Central memory CD4-positive, alpha-beta T cell (primary cell): ENCODE measurements at regions not wholly inside any gene's neighbourhood (a gene's known extent, or its start where the extent isn't known, plus 50 kb on each side); places are given as distances from the start of the nearest gene placed in this dataset.

Experiments used
- DNase-seq: peaks from one replicate; pipeline ENCODE4 v3.0.0; 2022

DNA sequence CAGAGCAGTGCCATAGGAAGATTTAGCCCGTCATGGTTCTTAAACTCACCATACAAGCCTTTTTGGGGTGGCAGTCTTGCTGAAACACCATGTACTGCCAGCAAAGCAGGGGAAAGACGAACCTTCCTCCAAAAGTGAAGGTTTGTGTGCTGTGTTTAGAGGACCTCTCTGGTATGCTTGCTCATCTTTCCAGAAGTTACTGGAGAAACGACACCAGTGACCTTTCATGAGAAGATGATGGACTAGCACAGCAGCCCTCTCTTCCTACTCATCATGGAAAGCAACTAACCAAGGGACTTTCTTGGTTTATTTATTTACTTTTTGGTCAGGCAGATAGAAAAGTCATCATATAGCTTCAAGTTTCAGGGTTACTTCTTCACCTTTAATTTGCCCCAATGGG, 247.4 kb downstream of the PTEN start:
- no peak for DNase-seq

DNA sequence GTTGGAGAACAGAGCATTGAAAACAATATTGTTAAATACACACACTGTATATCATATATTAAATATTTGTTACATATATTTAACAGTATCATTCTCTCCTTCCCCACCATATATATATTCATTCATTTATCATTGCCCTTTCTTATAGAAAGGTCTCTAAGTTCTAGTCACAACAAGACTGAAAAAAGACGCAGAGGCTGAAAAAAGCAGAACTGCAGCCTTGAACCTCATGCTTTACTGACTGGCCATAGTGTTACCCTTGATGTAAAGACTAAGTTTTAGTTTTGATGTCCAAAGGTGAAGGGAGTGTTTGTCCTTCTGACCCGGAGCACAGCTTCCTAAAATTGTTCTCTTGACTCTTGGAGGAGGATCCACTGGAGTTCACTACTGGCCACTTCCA, 247.9 kb downstream of the PTEN start:
- DNase-seq: no peak

DNA sequence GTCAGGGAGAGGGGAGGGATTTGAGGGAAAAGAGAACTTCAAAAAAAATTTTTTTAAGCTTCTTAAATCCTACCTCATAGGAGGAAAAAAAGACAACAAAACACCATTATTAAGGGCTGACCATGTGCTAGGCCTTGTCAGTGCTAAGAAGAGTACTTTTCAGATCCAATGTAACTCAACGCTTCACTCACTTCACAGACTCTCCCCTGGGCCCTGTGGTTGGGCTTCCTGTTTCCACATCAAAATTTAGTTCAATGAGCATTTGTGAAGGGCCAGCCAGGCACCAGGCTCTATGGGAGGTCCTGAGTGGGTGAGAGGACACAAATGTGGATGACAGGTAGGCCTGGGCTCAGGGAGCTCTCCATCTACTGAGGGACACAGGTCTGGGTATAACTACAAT, 249.8 kb downstream of the PTEN start:
- no peak for DNase-seq

DNA sequence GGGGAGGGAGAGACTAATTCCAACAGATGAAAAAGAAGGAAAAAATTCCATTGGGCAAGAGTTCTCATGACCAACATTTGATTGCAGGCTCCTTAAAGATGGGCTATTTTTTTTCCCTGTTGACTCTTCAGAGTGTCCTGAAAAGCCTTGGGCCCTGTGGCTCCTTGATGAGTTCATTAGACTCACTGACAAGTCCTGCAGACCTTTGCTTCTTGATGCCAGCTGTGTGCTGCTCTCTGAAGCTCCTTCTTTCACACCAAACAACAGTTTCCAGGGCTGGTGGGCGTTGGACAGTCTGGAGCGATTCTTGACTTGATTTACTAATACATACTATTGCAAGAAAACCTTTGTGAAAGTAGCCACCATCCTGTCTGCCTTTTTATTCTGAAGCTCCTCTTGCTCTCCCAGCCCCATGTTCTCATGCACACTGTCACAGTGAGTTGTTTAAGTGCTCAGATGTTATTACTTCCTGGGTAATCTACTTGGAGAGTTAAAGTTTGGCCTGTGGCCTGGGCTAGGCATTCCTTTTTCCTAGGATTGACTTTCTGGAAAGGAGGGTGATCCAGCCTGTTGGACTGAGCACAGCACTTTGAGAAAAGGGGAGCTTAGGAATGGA, 250.3 kb downstream of the PTEN start:
- DNase-seq: no peak

DNA sequence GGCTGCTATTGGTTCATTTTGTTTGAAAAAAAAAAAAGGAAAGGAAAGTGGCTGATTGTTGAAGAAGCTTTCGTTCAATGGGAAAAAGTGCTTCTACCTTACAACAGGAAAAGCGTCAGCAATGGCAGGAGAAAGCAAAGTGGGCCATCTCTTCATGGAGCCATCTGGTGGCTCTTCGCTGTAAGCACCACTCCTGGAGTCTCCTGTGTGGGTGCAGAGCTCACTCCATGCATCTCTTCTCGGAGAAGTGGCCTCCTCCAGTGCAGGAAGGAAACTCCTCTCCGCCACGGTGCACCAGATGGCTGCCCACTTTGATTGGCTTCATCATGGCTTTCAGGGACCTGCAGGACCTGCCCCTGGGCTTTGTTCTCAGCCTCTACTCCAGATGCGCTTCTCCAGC, 250.9 kb downstream of the PTEN start:
- DNase-seq: no peak

DNA sequence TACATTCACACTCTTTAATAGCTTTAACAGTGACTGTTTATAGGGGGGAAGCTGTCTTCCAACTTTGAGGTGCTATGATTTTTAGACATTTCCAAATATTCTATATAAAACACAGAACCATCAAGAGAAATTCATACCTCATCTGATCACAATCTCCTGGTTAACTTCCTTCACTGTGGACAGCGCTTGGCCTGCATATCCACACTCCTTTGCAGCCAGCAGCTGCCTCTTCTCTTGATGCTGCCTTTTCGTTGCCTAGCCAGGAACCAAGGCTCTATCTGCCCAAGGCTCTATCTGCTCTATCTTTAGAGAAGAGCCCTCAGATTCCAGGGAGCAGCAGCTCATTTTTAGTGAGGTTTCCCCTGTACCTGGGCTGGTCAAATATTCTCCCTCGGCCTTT, 252.0 kb downstream of the PTEN start:
- DNase-seq: no peak

DNA sequence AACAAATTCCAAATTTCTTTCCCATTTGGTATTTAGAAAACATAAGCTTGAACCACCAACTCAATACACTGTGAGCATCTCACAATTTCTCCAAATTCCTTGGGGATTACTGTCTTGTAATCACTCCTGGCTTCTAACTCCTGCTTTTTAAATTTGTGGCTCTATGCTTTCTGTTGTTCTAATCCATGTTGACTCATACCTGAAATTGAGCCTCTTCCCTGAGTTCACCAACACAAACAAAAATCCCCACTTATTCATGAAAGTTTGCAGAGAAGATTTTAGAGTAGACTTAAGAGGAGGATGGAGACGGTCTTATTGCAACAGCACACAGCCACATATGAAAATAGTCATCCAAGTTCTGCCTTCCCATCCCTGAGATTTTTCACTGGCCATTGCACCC, 252.5 kb downstream of the PTEN start:
- DNase-seq: no peak

DNA sequence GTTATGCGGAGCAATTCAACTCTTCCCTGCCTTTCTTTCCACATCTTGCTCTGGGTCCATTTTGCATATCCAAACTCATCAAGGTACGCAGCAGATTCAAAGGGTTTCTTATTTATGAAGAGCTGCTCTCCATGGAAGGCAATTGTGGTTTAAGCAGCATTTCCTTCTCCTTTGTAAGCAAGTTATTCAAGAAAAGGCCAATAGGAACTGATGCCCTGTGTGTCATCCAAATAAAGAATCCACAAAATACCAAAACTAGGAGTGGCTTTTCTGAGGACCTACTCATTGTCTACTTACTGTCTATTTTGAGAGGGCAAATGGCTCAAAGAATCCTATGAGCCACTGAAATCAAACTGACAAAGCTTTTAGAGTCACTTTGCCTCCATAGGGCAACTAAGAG, 253.1 kb downstream of the PTEN start:
- no peak for DNase-seq

DNA sequence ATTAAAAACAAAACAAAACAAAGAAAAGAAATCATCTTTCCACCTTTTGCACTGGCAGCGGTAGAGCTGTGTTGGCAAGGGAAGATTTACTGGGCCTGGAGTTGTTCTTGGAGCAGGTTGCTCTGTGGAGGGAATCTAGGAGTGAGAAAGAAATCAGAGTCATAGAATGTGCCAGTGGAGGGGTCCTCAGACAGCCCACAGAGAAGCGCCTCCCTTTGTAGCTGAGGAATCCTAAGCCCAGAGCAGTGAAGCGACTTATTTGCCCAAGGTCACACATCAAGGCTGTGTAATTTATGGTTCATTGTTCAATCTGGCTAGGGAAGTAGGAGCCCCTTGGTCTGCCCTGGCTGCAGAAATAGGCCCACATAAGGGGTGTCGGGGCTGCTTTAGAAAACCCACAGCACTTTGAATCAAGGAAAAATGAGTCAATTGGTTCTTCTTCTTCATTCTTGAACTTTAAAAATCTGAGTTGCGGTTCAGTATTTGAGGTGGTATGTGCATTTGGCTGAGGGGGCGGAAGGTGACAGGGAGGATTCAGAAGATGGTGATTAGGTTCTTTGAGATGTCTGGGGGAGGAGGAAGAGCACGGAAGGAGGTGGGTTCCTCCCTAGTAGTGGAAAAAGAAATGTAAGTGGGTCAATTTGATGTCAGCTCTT, 253.7 kb downstream of the PTEN start:
- DNase-seq: no peak

DNA sequence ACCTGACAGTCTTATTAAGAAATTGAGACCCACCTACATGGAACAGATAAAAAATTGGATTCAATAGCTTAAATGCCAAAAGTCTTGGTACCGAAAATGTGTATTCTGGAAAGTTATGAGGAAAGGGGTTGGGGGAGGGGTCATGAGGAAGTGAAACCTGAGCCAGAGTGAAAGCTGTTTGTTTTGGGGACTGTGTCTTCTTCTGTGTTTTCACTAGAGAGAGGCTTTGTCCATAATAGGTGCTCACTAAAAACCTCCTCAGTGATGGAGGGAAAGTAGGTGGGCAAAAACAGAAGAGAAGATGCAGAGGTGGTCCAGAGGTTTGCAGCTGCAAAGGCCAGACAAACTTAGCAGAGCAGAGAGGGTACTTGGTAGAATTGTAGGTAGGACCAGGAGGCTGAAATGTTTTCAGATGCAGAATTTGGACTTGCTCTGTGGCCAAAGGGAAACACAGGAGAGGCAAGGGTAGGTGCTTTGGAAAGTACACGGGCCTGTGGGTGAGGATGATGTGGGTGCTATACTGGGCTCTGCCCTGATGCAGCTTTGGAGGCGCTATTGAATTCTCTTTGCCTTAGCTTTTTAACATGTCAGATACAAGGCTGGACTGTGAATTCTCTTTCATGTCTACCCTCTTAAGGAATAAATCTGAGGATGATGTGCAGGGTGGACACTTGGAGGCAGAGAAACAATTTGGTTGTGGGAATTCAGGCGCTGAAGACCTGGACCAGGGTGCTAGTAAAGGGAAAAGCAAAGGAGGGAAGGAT, 254.6 kb downstream of the PTEN start:
- DNase-seq: no peak

DNA sequence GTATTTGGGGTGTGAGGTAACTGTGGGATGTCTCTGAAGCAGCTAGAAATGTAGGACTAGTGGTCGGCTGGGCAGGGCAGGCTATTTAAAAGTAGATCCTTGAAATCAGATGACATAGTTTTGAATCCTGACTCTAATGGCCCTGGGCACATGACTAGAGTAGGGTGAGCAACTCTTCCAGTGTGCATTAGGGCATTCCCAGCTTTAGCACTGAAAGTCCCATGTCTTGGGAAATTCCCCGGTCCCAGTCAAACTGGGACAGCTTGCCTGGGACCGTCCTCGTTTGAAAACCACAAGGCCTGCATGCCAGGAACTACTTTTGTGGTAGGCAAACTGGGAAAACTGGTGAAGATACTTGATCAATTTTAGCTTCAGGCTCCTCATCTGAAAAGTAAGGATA, 255.3 kb downstream of the PTEN start:
- no peak for DNase-seq

DNA sequence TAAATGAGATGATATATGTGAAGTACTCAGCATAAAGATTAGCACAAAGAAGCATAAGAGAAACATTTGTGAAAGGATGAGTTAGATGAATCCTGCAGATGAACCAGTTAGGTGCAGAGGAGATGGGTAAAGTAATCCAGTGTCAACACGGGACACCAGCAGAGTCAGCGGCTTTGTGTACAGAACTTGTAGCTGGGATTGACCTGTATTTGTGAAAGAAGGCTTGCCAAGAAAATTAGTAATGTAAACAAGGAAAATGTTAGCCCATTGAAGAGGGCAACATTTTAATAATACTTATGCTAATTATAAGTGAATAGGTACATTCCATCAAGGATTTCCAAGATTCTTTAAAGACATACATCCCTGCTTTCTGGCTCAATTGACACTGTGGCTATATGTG, 255.7 kb downstream of the PTEN start:
- DNase-seq: no peak

DNA sequence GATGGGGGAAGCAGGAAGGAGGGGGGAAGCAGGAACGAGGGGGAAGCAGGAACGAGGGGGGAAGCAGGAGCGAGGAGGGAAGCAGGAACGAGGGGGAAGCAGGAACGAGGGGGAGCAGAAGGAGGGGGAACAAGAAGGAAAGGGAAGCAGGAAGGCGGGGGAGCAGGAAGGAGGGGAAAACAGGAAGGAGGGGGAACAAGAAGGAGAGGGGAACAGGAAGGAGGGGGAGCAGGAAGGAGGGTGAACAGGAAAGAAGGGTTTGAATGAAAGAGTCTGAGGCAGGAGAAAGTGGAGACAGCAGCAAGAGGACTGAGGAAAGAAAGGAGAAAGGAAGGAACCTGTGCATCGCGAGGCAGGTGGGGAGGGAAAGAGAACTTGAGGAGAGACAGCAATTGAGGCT, 256.6 kb downstream of the PTEN start:
- no peak for DNase-seq

DNA sequence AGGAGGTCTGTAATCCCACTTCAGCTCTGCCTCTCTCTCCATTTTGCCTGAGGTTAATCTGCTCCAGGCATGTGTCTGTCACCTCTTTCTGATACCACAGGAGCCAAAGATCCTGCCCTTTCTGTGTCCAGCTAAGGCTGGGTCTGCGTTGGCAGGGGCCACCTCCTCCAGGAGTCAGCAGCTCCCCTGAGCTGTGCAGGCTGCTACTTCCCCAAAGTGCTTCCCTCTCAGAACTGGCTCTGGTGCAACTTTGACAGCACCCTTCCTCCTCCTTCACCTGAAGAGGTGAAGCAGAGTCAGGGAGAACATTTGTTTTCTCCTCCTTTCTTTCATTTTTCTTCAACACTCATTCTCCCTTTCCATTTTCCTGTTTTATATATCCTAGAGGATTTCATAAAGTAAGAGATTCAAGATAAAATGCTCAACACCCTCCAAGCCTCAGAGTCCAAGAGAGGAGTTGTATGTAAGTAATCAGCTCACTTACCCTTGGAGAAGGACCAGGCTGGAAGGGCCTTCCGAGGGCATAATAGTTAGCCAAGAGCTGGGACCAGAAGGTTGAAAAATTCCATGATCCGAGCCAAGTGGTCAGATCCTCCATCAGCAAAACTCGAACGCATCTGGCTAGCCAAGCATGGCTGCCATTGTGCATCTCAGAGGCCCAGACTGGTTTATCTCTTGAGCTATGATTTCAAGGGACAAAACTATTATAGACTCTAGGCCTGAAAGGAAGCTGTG, 257.3 kb downstream of the PTEN start:
- no peak for DNase-seq

DNA sequence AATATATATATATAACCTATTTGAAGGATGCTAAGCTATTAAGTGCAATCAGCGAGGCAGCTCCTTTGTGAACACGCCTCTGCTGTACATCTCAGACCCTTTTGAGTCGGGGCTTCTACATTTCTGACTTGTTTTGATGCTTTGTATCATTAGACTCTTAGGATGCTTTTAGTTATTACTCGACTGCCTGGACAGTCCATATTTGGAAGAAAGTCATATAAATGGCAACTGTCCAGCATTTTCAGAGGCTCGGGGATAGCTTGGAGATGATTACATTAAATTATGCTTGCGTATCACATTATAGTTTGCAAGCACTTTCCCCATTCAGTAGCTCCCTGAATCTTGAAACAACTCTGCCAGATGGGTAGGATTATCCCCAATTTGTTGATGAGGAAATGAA, 257.9 kb downstream of the PTEN start:
- no peak for DNase-seq

DNA sequence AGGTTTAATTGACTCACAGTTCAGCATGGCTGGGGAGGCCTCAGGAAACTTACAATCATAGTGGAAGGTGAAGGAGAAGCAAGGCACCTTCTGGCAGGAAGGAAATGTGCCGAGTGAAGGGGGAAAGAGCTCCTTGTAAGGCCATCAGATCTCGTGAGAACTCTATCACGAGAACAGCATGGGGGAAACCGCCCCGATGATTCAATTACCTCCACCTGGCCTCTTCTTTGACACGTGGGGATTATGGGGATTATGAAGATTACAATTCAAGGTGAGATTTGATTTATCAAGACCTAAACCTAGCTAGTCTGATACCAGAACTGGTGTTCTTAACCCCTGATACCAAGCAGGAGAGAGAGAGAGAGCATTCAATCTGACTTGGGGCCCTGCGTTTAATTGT, 258.7 kb downstream of the PTEN start:
- no peak for DNase-seq

DNA sequence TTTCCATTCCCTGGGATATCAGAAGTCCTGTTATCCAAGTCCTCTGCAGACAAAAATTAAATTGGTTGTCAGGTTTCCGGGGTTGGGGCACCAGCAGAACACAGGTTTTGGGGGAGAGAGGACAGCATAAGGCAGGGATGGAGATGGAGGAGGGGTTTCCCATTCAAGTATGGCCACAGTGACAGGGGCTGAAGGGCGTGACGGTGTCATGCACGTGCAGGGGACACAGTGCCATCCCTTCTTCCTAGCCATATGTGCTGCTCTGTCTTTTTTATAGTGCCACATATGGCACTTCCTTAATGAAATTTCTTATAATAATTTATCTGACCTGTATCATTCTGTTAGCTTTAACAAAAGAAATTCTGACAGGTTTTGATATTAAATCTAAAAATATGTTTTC, 259.2 kb downstream of the PTEN start:
- DNase-seq: no peak

DNA sequence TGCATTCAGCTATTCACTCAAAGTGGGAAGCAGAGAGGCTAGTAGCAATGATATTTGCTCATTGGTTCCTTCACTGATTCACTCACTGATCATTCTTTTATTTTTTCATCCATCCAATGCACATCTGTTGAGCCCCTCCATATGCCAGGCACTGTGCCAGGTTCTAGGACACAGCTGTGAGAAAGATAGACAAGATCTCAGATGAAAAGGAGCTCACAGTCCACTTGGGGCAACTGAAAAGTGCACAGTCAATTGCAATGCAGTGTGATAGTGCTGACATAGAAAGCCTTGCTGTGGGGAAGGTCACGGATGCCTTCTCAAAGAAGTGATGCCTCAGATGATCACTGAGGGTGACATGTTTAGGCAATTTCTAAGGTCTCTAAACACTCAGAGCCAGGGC, 262.3 kb downstream of the PTEN start:
- DNase-seq: no peak

DNA sequence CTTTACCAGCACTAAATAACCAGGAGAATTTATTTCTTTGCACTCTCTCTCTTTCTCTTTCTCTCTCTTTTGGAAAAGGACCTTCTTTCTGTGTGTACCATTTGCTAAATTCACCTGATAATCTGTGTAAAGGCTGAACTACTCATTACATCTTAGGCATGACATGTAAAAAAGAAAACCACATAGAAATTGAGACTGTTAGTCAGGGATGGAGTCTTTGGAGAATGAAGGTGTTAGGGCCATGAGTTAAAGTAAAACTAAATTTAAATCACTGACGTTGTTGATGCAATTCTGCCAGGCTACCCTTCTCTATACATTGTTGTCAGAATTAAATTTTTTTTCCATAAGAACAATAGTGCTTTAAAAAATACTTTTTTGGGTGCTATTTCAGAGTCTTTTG, 263.3 kb downstream of the PTEN start:
- no peak for DNase-seq

DNA sequence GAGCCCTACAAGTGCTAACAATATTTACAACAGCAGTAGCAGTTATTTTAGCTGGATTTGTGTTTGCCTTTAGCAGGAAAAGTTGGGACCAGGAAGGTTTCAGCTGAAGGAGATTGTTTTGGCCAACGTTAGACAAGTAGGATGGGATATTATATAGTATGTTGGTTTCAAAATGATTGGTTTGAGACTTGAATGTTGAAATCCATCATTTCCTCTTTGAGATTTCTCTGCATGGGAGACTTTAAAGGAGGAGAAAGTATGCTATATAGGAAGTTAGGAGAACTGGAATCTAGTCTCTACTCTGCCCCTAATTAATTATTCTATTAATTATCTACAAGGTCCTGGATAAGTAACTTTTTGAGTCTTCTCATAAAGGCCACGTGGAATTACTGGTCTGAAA, 263.8 kb downstream of the PTEN start:
- DNase-seq: no peak

DNA sequence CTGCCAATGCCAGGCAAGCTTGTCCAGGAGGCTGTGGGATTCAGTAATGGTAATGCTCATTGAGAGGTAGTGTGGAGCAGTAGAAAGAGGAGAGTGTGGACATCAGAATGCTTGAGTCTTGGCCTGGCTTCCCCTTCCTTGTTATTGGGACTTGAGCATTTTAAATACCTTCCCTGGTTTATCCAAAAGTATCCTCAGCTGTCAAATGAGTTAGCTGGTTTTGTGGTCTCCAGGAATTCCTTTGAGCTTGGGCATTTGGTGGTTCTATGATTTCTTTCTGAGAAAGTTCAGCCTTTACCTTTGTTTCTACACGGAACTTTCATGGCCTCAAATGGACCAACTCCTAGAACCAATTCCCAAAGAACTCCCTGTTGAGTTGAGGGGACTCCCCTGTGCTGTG, 264.3 kb downstream of the PTEN start:
- no peak for DNase-seq

DNA sequence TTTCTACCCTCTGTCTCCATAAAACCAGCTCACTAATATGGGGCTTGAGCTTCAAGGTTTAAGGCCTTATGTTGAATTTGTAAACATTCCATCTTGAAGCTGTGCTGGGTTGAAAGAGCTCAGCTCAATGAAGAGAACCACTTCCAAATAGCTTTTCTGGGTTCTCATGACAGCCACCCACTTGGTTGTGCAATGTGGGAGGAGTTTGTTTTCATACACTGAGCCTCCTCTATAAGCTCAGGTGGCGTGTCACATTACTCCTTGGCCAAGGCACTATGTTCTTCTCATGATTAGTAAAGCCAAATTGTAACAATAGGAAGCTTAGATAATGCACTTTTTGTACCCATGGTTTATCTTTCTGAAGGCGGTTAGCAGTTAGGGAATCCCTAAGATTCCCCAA, 265.6 kb downstream of the PTEN start:
- DNase-seq: no peak

DNA sequence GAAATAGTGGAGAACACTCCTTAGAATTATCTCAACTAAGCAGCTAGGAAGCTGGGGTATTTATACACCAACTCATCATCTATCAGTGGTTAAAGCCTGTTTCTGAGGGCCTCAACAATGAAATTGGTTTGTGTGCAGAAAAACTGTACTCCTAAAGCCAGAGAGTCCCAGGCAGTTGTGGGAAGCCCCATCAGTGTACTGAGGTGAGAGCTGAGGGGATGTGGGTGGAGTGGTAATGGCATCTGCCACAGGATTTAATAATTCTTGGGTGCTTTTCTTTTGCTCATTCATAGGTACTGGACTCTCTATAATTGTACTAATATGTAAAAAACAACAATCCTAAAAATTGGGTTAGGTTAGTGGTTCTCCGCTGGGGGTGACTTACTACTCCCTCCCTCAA, 267.5 kb downstream of the PTEN start:
- DNase-seq: no peak
